HG02973 (cell line): ENCODE measurements at regions not wholly inside any gene's neighbourhood (a gene's known extent, or its start where the extent isn't known, plus 50 kb on each side); places are given as distances from the start of the nearest gene placed in this dataset.

Experiments
- ATAC-seq: cut with Tn5 transposase; IDR thresholded peaks from one replicate; pipeline ENCODE4 v1.9.1; 2021; ENCODE audit warnings: moderate library complexity; ENCODE audit not compliant: unreplicated experiment

GRCh38 chr15:77557564-77557963 is 75.1 kb downstream of the LINGO1 start:
- no peak for ATAC-seq

GRCh38 chr15:77557144-77557543 is 75.6 kb downstream of the LINGO1 start:
- ATAC-seq, result no peak

- no peak for ATAC-seq
Observed at GRCh38 chr15:77556622-77557021, 76.1 kb downstream of the LINGO1 start.

- no peak for ATAC-seq
Observed at GRCh38 chr15:77555232-77555631, 77.5 kb downstream of the LINGO1 start.

- ATAC-seq, result no peak
Observed at GRCh38 chr15:77554306-77555080, 78.2 kb downstream of the LINGO1 start.

GRCh38 chr15:77553695-77554094 is 79.0 kb downstream of the LINGO1 start:
- ATAC-seq, result no peak

GRCh38 chr15:77553257-77553656 is 79.5 kb downstream of the LINGO1 start:
- no peak for ATAC-seq

GRCh38 chr15:77552066-77552465 is 80.6 kb downstream of the LINGO1 start:
- no peak for ATAC-seq

GRCh38 chr15:77550301-77551251 is 82.1 kb downstream of the LINGO1 start:
- no peak for ATAC-seq

- no peak for ATAC-seq
Observed at GRCh38 chr15:77549576-77550288, 83.0 kb downstream of the LINGO1 start.

GRCh38 chr15:77548589-77549557 is 83.8 kb downstream of the LINGO1 start:
- no peak for ATAC-seq

- no peak for ATAC-seq
Observed at GRCh38 chr15:77547801-77548588, 84.7 kb downstream of the LINGO1 start.

- no peak for ATAC-seq
Observed at GRCh38 chr15:77546870-77547269, 85.8 kb downstream of the LINGO1 start.

- no peak for ATAC-seq
Observed at GRCh38 chr15:77546050-77546501, 86.6 kb downstream of the LINGO1 start.

GRCh38 chr15:77545058-77545457 is 87.7 kb downstream of the LINGO1 start:
- ATAC-seq, result no peak

GRCh38 chr15:77544162-77544561 is 88.5 kb downstream of the LINGO1 start:
- ATAC-seq, result no peak

GRCh38 chr15:77543159-77543882 is 89.4 kb downstream of the LINGO1 start:
- ATAC-seq, result peak; percentile 53

- ATAC-seq, result no peak
Observed at GRCh38 chr15:77542491-77543001, 90.2 kb downstream of the LINGO1 start.
